OCI-LY1 (cell line): ENCODE measurements at regions not wholly inside any gene's neighbourhood (a gene's known extent, or its start where the extent isn't known, plus 50 kb on each side); places are given as distances from the start of the nearest gene placed in this dataset.

Experiments
- H2AFZ ChIP-seq: fragments of 200-600 bp; sonication (generic), shearing (Covaris generic); 2 replicates; pipeline ENCODE4 v1.6.0; 2014; ENCODE audit warnings: antibody characterized with exemption, mild to moderate bottlenecking, low read length
- H3F3A ChIP-seq: fragments of 200-600 bp; sonication (generic), shearing (Covaris generic); 2 replicates; pipeline ENCODE4 v1.6.0; 2014; ENCODE audit warnings: mild to moderate bottlenecking, antibody characterized with exemption, low read length, moderate library complexity; ENCODE audit not compliant: insufficient read depth
- H3K27ac ChIP-seq: fragments of 200-600 bp; sonication (generic); 2 replicates; pipeline ENCODE4 v1.5.1; 2014; ENCODE audit warnings: low read length, mixed run types, mild to moderate bottlenecking, low read depth; ENCODE audit not compliant: poor library complexity, severe bottlenecking
- H3K27me3 ChIP-seq: fragments of 200-600 bp; sonication (generic); 2 replicates; pipeline ENCODE4 v1.6.0; 2014; ENCODE audit warnings: antibody characterized with exemption, mild to moderate bottlenecking, low read length, moderate library complexity; ENCODE audit not compliant: insufficient read depth
- H3K36me3 ChIP-seq: fragments of 200-600 bp; sonication (generic); 2 replicates; pipeline ENCODE4 v1.6.1; 2014; ENCODE audit warnings: mild to moderate bottlenecking, antibody characterized with exemption, low read length, moderate library complexity, mixed read lengths; ENCODE audit not compliant: insufficient read depth
- H3K4me1 ChIP-seq: fragments of 200-600 bp; sonication (generic); 2 replicates; pipeline ENCODE4 v1.5.1; 2014; ENCODE audit warnings: mild to moderate bottlenecking, low read length, moderate library complexity; ENCODE audit not compliant: insufficient read depth, severe bottlenecking
- H3K4me2 ChIP-seq: fragments of 200-600 bp; sonication (generic), shearing (Covaris generic); 2 replicates; pipeline ENCODE4 v1.6.1; 2014; ENCODE audit warnings: low read length
- H3K4me3 ChIP-seq: fragments of 200-600 bp; sonication (generic); 2 replicates; pipeline ENCODE4 v1.5.1; 2014; ENCODE audit warnings: low read length, low read depth, mild to moderate bottlenecking, mixed read lengths; ENCODE audit not compliant: poor library complexity, severe bottlenecking
- H3K79me2 ChIP-seq: fragments of 200-600 bp; shearing (Covaris generic); 2 replicates; pipeline ENCODE4 v1.6.1; 2016; ENCODE audit warnings: mixed run types, low read length, mixed read lengths; ENCODE audit not compliant: insufficient read depth
- H3K9ac ChIP-seq: fragments of 200-600 bp; sonication (generic), shearing (Covaris generic); 2 replicates; pipeline ENCODE4 v1.6.1; 2014; ENCODE audit warnings: mild to moderate bottlenecking, low read length, mixed read lengths
- H3K9me2 ChIP-seq: fragments of 200-600 bp; sonication (generic), shearing (Covaris generic); 2 replicates; pipeline ENCODE4 v1.6.1; 2014; ENCODE audit warnings: low read depth, mild to moderate bottlenecking, low read length, mixed read lengths
- H3K9me3 ChIP-seq: fragments of 200-600 bp; shearing (Covaris generic); 2 replicates; pipeline ENCODE4 v1.6.1; 2014; ENCODE audit warnings: low read length, mixed read lengths
- H4K20me1 ChIP-seq: fragments of 200-600 bp; sonication (generic), shearing (Covaris generic); 2 replicates; pipeline ENCODE4 v1.6.0; 2016; ENCODE audit warnings: mild to moderate bottlenecking, low read length; ENCODE audit not compliant: insufficient read depth
- CTCF ChIP-seq: fragments of 200-600 bp; sonication (generic), shearing (Covaris generic); IDR thresholded peaks from 2 replicates; pipeline ENCODE4 v1.5.1; 2017; ENCODE audit warnings: mild to moderate bottlenecking, antibody characterized with exemption, low read length, moderate library complexity, mixed read lengths
- EZH2 ChIP-seq: fragments of 200-600 bp; sonication (generic), shearing (Covaris generic); IDR thresholded peaks from 2 replicates; pipeline ENCODE4 v1.8.0; 2017; ENCODE audit warnings: borderline replicate concordance, mixed run types, mild to moderate bottlenecking, antibody characterized with exemption, low read length, moderate library complexity, mixed read lengths

DNA sequence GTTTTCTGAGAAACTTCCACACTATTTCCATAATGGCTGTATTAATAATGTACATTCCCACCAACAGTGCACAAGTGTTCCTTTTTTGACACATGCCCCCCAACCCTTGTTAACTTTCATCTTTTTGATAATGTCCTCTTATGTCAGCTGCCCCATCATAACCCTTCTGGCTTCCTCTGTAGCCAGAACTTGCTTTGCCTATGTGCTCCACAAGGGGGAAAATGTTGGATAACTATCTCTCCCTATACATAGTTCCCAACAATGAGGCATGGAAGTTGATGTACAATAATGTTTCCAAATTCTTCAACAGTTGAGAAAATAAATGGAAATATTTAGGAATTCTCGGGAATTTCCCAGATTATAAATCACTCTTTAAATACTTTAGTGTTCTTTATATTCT lies 142.9 kb downstream of the ASB9 start:
- Histone ChIP-seq H3K9me2 (no peaks in the 10 kb centered on the region), H3K27me3 (no peaks in the 10 kb centered on the region), H3K9me3 (no peaks in the 10 kb centered on the region), H4K20me1 (no peaks in the 10 kb centered on the region), H3K79me2 (no peaks in the 10 kb centered on the region), H3K27ac (no peak overlapping the region), H3K4me3 (no peak overlapping the region), H3K9ac (no peak overlapping the region), H3K36me3 (no peaks in the 10 kb centered on the region), H3K4me1 (no peaks in the 10 kb centered on the region), H3F3A (no peaks in the 10 kb centered on the region), H3K4me2 (no peak overlapping the region), H2AFZ (no peak overlapping the region)
- TF ChIP-seq CTCF (no peak), EZH2 (no peak)

GRCh38 chrX:15116900-15117299 lies 153.0 kb downstream of the ASB9 start:
- H3F3A ChIP-seq: no peaks in the 10 kb centered on the region
- no peak overlapping the region for H3K4me2 ChIP-seq
- H3K4me3 ChIP-seq: no peak overlapping the region
- no peaks in the 10 kb centered on the region for H3K9me2 ChIP-seq
- no peaks in the 10 kb centered on the region for H3K9me3 ChIP-seq
- no peaks in the 10 kb centered on the region for H4K20me1 ChIP-seq
- no peaks in the 10 kb centered on the region for H3K4me1 ChIP-seq
- no peaks in the 10 kb centered on the region for H3K36me3 ChIP-seq
- no peak overlapping the region for H2AFZ ChIP-seq
- no peaks in the 10 kb centered on the region for H3K79me2 ChIP-seq
- TF ChIP-seq CTCF (no peak), EZH2 (no peak)
- no peak overlapping the region for H3K9ac ChIP-seq
- no peaks in the 10 kb centered on the region for H3K27me3 ChIP-seq
- no peak overlapping the region for H3K27ac ChIP-seq

GRCh38 chrX:15114743-15115566 lies 154.9 kb downstream of the ASB9 start:
- no peaks in the 10 kb centered on the region for H4K20me1 ChIP-seq
- H3F3A ChIP-seq: no peaks in the 10 kb centered on the region
- TF ChIP-seq CTCF (no peak), EZH2 (no peak)
- H3K4me2 ChIP-seq: no peak overlapping the region
- no peaks in the 10 kb centered on the region for H3K36me3 ChIP-seq
- no peaks in the 10 kb centered on the region for H3K4me1 ChIP-seq
- H3K79me2 ChIP-seq: no peaks in the 10 kb centered on the region
- no peak overlapping the region for H3K27ac ChIP-seq
- H3K9ac ChIP-seq: no peak overlapping the region
- H3K4me3 ChIP-seq: no peak overlapping the region
- H3K27me3 ChIP-seq: no peaks in the 10 kb centered on the region
- no peak overlapping the region for H2AFZ ChIP-seq
- H3K9me3 ChIP-seq: no peaks in the 10 kb centered on the region
- no peaks in the 10 kb centered on the region for H3K9me2 ChIP-seq
